Adrenal gland (tissue), 5 donors: ENCODE measurements at regions not wholly inside any gene's neighbourhood (a gene's known extent, or its start where the extent isn't known, plus 50 kb on each side); places are given as distances from the start of the nearest gene placed in this dataset.

ENCODE experiments used
- CTCF ChIP-seq, 6 experiments: fragments of 450-650 bp in 4 of 6; fragments of 200-600 bp in 2 of 6; sonication (generic) in 1 of 6; IDR thresholded peaks; 1 replicate in 5 of 6; 2 replicates in 1 of 6; pipeline versions ENCODE4 v1.5.1 to v1.8.0; 2016 to 2021; ENCODE audit warnings: antibody characterized with exemption in 6 of 6, mild to moderate bottlenecking in 2 of 6, moderate library complexity in 1 of 6
- POLR2A ChIP-seq, 2 donors: fragments of 450-650 bp; IDR thresholded peaks; one replicate each; pipeline ENCODE4 v1.6.1; 2017; ENCODE audit warnings: antibody characterized with exemption in 2 of 2, mild to moderate bottlenecking in 2 of 2, moderate library complexity in 1 of 2
- donor health status: DM: no; HTN: no; CAD: no.

GRCh38 chr4:121555315-121556107, 141.3 kb downstream of the ANXA5 start:
- TF ChIP-seq POLR2A (IDR thresholded peaks at IDR 0.05) (no peak), CTCF (IDR thresholded peaks at IDR 0.05) (no peak)
